ENCODE measurements at regions not wholly inside any gene's neighbourhood (a gene's known extent, or its start where the extent isn't known, plus 50 kb on each side); places are given as distances from the start of the nearest gene placed in this dataset.

DNA sequence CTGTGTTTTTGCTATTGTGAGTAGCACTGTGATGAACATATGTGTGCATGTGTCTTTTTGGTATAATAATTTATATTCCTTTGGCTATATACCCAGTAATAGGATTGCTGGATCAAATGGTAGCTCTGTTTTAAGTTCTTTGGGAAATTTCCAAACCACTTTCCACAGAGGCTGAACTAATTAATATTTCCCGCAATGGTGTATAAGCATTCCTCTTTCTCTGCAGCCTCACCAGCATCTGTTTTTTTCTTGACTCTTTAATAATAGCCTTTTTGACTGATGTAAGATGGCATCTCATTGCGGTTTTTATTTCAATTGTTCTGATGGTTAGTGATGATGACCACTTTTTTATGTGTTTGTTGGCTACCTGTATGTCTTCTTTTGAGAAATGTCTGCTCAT is 247.7 kb upstream of the NDST3 start:
- H2AFZ ChIP-seq (ENCODE audit: low read length) = no peak overlapping the region
- no peaks in the 10 kb centered on the region for H3K27me3 ChIP-seq (ENCODE audit: low read length)
- TF ChIP-seq EZH2phosphoT487 (IDR thresholded peaks at IDR 0.05; ENCODE audit: borderline replicate concordance, low read length) (no peak), EZH2 (IDR thresholded peaks at IDR 0.05; ENCODE audit: low read length, unreplicated experiment) (no peak)
- TF ChIP-seq, protein P1, sequence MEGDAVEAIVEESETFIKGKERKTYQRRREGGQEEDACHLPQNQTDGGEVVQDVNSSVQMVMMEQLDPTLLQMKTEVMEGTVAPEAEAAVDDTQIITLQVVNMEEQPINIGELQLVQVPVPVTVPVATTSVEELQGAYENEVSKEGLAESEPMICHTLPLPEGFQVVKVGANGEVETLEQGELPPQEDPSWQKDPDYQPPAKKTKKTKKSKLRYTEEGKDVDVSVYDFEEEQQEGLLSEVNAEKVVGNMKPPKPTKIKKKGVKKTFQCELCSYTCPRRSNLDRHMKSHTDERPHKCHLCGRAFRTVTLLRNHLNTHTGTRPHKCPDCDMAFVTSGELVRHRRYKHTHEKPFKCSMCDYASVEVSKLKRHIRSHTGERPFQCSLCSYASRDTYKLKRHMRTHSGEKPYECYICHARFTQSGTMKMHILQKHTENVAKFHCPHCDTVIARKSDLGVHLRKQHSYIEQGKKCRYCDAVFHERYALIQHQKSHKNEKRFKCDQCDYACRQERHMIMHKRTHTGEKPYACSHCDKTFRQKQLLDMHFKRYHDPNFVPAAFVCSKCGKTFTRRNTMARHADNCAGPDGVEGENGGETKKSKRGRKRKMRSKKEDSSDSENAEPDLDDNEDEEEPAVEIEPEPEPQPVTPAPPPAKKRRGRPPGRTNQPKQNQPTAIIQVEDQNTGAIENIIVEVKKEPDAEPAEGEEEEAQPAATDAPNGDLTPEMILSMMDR (conservative IDR thresholded peaks at IDR 0.05; ENCODE audit: low read depth, low read length) = no peak
- CTCF ChIA-PET = no interaction called here
- no peaks in the 10 kb centered on the region for H4K20me1 ChIP-seq (ENCODE audit: low read length)
- H3K9me3 ChIP-seq (ENCODE audit: low read length) = no peaks in the 10 kb centered on the region
- DNase-seq (no peak), ATAC-seq (no peak)
- no peak overlapping the region for H3K9ac ChIP-seq (ENCODE audit: low read length)
- no peaks in the 10 kb centered on the region for H3F3A ChIP-seq (ENCODE audit: low read length, unreplicated experiment)
- no peak overlapping the region for H3K4me2 ChIP-seq (ENCODE audit: low read length)
- no peak overlapping the region for H3K4me3 ChIP-seq (ENCODE audit: low read length)
- H3K27ac ChIP-seq (ENCODE audit: low read length) = no peak overlapping the region
- no peaks in the 10 kb centered on the region for H3K4me1 ChIP-seq (ENCODE audit: insufficient read depth, low read length)
- no peaks in the 10 kb centered on the region for H3K79me2 ChIP-seq (ENCODE audit: low read length)
- no peaks in the 10 kb centered on the region for H3K36me3 ChIP-seq (ENCODE audit: low read depth, low read length)
- intact Hi-C loops (cut with micrococcal nuclease) = no loop called here
- no peaks in the 10 kb centered on the region for H3K9me2 ChIP-seq (replicated peaks; ENCODE audit: low read length)
- POLR2A ChIA-PET (ENCODE audit: unreplicated experiment) = no interaction called here
- no TSS peak for BruUV-seq (replicated peaks)

DNA sequence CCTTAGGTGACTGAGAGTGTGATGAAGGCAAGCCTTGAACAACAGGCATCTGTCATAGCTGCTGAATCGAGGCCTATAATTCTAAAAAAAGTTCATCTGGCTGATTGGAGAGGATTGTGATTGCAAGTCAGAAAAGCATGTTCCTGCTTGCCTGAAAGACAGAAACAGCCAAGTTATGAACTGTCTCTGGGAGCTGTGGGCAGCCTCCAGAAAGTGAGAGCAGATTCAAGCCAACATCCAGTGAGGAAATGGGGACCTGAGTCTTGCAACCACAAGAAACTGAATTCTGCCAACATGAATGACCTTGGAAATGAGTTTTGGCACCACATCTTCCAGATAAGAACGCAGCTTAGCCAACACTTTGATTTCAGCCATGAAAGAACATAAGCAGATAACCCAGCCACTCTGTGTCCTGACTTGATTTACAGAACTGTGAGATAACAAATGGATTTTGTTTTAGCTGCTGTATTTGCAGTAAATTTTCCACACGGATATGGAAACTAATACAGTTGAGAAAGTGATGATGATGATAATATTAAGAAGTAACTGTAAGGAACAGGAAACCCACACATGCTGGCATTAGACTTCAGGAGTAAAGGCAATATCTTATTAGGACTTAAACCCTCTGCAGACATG is 240.3 kb upstream of the NDST3 start:
- no peaks in the 10 kb centered on the region for H4K20me1 ChIP-seq (ENCODE audit: low read length)
- TF ChIP-seq, protein P1 (conservative IDR thresholded peaks at IDR 0.05; ENCODE audit: low read depth, low read length) = no peak
- TF ChIP-seq EZH2 (IDR thresholded peaks at IDR 0.05; ENCODE audit: low read length, unreplicated experiment) (no peak), EZH2phosphoT487 (IDR thresholded peaks at IDR 0.05; ENCODE audit: borderline replicate concordance, low read length) (no peak)
- H3K9ac ChIP-seq (ENCODE audit: low read length) = no peak overlapping the region
- H3K27ac ChIP-seq (ENCODE audit: low read length) = no peak overlapping the region
- H3K4me3 ChIP-seq (ENCODE audit: low read length) = no peak overlapping the region
- peaks cover 8% of the 10 kb centered on the region; the same call in 1 of the 2 replicates for H3K4me1 ChIP-seq (ENCODE audit: insufficient read depth, low read length)
- H3F3A ChIP-seq (ENCODE audit: low read length, unreplicated experiment) = no peaks in the 10 kb centered on the region
- no peaks in the 10 kb centered on the region for H3K9me2 ChIP-seq (replicated peaks; ENCODE audit: low read length)
- no peaks in the 10 kb centered on the region for H3K27me3 ChIP-seq (ENCODE audit: low read length)
- no peak for DNase-seq
- no peak for ATAC-seq
- no peaks in the 10 kb centered on the region for H3K9me3 ChIP-seq (ENCODE audit: low read length)
- no TSS peak for BruUV-seq (replicated peaks)
- H3K79me2 ChIP-seq (ENCODE audit: low read length) = no peaks in the 10 kb centered on the region
- H3K4me2 ChIP-seq (ENCODE audit: low read length) = no peak overlapping the region
- no peaks in the 10 kb centered on the region for H3K36me3 ChIP-seq (ENCODE audit: low read depth, low read length)
- no peak overlapping the region for H2AFZ ChIP-seq (ENCODE audit: low read length)
- ChIA-PET CTCF (no interaction called here), POLR2A (ENCODE audit: unreplicated experiment) (no interaction called here)
- intact Hi-C loops (cut with micrococcal nuclease) = no loop called here

DNA sequence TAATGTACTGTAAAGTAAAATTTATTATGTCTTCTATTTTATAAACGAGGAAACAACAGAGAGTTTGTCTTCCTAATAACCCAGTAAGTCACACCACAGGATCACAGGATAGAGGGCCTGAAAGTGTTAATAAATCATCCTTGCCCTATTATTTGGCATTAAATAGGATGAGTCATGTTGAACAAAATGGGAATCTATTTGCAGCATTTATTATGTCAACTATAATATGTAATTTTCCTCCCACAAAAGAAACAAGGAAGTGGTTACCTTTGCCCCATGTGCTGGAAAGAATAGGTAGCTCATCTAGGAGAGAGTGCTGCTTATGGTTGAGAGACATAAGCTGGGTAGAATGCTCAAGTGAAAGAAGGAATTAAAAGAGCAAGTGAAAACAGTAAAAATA is 237.6 kb upstream of the NDST3 start:
- no peak for TF ChIP-seq EZH2 (IDR thresholded peaks at IDR 0.05; ENCODE audit: low read length, unreplicated experiment)
- no peak for TF ChIP-seq EZH2phosphoT487 (IDR thresholded peaks at IDR 0.05; ENCODE audit: borderline replicate concordance, low read length)
- TF ChIP-seq, protein P1 (conservative IDR thresholded peaks at IDR 0.05; ENCODE audit: low read depth, low read length) = no peak
- Histone ChIP-seq H3K9me2 (replicated peaks; ENCODE audit: low read length) (no peaks in the 10 kb centered on the region), H3F3A (ENCODE audit: low read length, unreplicated experiment) (no peaks in the 10 kb centered on the region), H3K4me1 (ENCODE audit: insufficient read depth, low read length) (peaks cover 11% of the 10 kb centered on the region; the same call in 1 of the 2 replicates), H3K27me3 (ENCODE audit: low read length) (no peaks in the 10 kb centered on the region), H3K79me2 (ENCODE audit: low read length) (no peaks in the 10 kb centered on the region), H3K9me3 (ENCODE audit: low read length) (no peaks in the 10 kb centered on the region), H3K4me2 (ENCODE audit: low read length) (no peak overlapping the region), H2AFZ (ENCODE audit: low read length) (no peak overlapping the region), H3K4me3 (ENCODE audit: low read length) (no peak overlapping the region), H3K27ac (ENCODE audit: low read length) (no peak overlapping the region), H3K9ac (ENCODE audit: low read length) (no peak overlapping the region), H4K20me1 (ENCODE audit: low read length) (no peaks in the 10 kb centered on the region), H3K36me3 (ENCODE audit: low read depth, low read length) (no peaks in the 10 kb centered on the region)
- ChIA-PET CTCF (no interaction called here), POLR2A (ENCODE audit: unreplicated experiment) (no interaction called here)
- intact Hi-C loops (cut with micrococcal nuclease) = no loop called here
- DNase-seq (peak; percentile 49), ATAC-seq (peak; percentile 94)
- BruUV-seq (replicated peaks) = no TSS peak

All from PC-3 (cell line).